ENCODE measurements at regions not wholly inside any gene's neighbourhood (a gene's known extent, or its start where the extent isn't known, plus 50 kb on each side); places are given as distances from the start of the nearest gene placed in this dataset.

- TF ChIP-seq POLR2A (IDR thresholded peaks at IDR 0.05; ENCODE audit: low read depth, low read length) (no peak), POLR2AphosphoS5 (IDR thresholded peaks at IDR 0.05; ENCODE audit: low read depth, low read length) (no peak), TAF1 (IDR thresholded peaks at IDR 0.05; ENCODE audit: borderline replicate concordance, low read depth, low read length) (no peak)
Measured at GRCh38 chr4:28256295-28256694, 1395.7 kb downstream of the STIM2 start.
